Prostate gland (tissue), 2 donors: ENCODE measurements at regions not wholly inside any gene's neighbourhood (a gene's known extent, or its start where the extent isn't known, plus 50 kb on each side); places are given as distances from the start of the nearest gene placed in this dataset.

Experiments
- CTCF ChIP-seq, 4 experiments: fragments of 200-600 bp in 2 of 4; fragments of 450-650 bp in 2 of 4; sonication (generic) in 2 of 4; IDR thresholded peaks; 1 replicate in 3 of 4; 2 replicates in 1 of 4; pipeline ENCODE4 v1.5.1; 2016 to 2019; ENCODE audit warnings: antibody characterized with exemption in 4 of 4, mild to moderate bottlenecking in 2 of 4, moderate library complexity in 2 of 4
- POLR2A ChIP-seq: fragments of 450-650 bp; IDR thresholded peaks from one replicate; pipeline ENCODE4 v1.6.1; 2016; ENCODE audit warnings: antibody characterized with exemption, mild to moderate bottlenecking
- POLR2AphosphoS5 ChIP-seq: sonication (generic); formaldehyde crosslinking; IDR thresholded peaks from one replicate; pipeline ENCODE4 v1.6.1; 2017; ENCODE audit warnings: antibody characterized with exemption

- no peak for TF ChIP-seq CTCF (IDR thresholded peaks at IDR 0.05)
- no peak for TF ChIP-seq POLR2A
- no peak for TF ChIP-seq POLR2AphosphoS5
These were observed 53.7 kb upstream of the ANK3 start for GRCh38 chr10:60443346-60443745.
